ENCODE measurements at regions not wholly inside any gene's neighbourhood (a gene's known extent, or its start where the extent isn't known, plus 50 kb on each side); places are given as distances from the start of the nearest gene placed in this dataset.

- TF ChIP-seq, protein P1, sequence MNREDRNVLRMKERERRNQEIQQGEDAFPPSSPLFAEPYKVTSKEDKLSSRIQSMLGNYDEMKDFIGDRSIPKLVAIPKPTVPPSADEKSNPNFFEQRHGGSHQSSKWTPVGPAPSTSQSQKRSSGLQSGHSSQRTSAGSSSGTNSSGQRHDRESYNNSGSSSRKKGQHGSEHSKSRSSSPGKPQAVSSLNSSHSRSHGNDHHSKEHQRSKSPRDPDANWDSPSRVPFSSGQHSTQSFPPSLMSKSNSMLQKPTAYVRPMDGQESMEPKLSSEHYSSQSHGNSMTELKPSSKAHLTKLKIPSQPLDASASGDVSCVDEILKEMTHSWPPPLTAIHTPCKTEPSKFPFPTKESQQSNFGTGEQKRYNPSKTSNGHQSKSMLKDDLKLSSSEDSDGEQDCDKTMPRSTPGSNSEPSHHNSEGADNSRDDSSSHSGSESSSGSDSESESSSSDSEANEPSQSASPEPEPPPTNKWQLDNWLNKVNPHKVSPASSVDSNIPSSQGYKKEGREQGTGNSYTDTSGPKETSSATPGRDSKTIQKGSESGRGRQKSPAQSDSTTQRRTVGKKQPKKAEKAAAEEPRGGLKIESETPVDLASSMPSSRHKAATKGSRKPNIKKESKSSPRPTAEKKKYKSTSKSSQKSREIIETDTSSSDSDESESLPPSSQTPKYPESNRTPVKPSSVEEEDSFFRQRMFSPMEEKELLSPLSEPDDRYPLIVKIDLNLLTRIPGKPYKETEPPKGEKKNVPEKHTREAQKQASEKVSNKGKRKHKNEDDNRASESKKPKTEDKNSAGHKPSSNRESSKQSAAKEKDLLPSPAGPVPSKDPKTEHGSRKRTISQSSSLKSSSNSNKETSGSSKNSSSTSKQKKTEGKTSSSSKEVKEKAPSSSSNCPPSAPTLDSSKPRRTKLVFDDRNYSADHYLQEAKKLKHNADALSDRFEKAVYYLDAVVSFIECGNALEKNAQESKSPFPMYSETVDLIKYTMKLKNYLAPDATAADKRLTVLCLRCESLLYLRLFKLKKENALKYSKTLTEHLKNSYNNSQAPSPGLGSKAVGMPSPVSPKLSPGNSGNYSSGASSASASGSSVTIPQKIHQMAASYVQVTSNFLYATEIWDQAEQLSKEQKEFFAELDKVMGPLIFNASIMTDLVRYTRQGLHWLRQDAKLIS (CRISPR knock-in tag; IDR thresholded peaks at IDR 0.05), result no peak
- TF ChIP-seq PBX2 (CRISPR knock-in tag; IDR thresholded peaks at IDR 0.05), result no peak
- TF ChIP-seq ZBTB1 (CRISPR knock-in tag; IDR thresholded peaks at IDR 0.05; ENCODE audit: borderline replicate concordance), result no peak
These were observed 466.9 kb downstream of the BRD1 start (continued) for GRCh38 chr22:49360746-49361145.

- intact Hi-C loops (cut with micrococcal nuclease; ENCODE audit: unreplicated experiment) (no loop called here), in situ Hi-C loops (cut with HindIII; ENCODE audit: extremely low pct_ligation_motif_present, low pct_unique_long_range_greater_than_20kb) (no loop called here)
- Histone ChIP-seq H3K36me3 (replicated peaks in 1 of 2; ENCODE audit: control insufficient read depth in 1 of 2, insufficient read depth in 2 of 2, low read length in 2 of 2) (no peaks in the 10 kb centered on the region), H3K9ac (ENCODE audit: insufficient read depth, low read depth, low read length) (no peak overlapping the region), H3K79me2 (ENCODE audit: insufficient read depth, low read length) (no peaks in the 10 kb centered on the region), H3K27ac (ENCODE audit: extremely low read length, insufficient read depth, low read length) (no peak overlapping the region), H3K4me2 (ENCODE audit: low read depth, low read length) (no peak overlapping the region), H4K20me1 (ENCODE audit: insufficient read depth, low read length) (no peaks in the 10 kb centered on the region), H3K27me3 (ENCODE audit: control insufficient read depth in 1 of 2, insufficient read depth in 2 of 2, low read length in 2 of 2) (peaks cover 0 to 43% of the 10 kb centered on the region in 2 experiments), H3K9me3 (ENCODE audit: low read length) (peaks cover 8% of the 10 kb centered on the region), H2AFZ (ENCODE audit: low read length) (no peak overlapping the region), H3K4me3 (replicated peaks in 1 of 3; ENCODE audit: insufficient read depth in 1 of 3, low read depth in 2 of 3, low read length in 3 of 3) (no peak overlapping the region), H3K4me1 (ENCODE audit: insufficient read depth, low read length) (no peaks in the 10 kb centered on the region)
- FAIRE-seq (no peak), DNase-seq (ENCODE audit: low spot score) (no peak), ATAC-seq (no peak)
- CTCF ChIA-PET (ENCODE audit: low intra/inter-chr PET ratio, low total read pairs), result no interaction called here
- POLR2A ChIA-PET, result no interaction called here
- 30% methylated on average over 7 of the region's 8 CpGs for WGBS (ENCODE audit: low lambda C conversion rate)
- BruUV-seq (replicated peaks), result no TSS peak
- no peak for TF ChIP-seq HNRNPL (IDR thresholded peaks at IDR 0.05; ENCODE audit: low read depth, low read length)
These were observed 468.6 kb downstream of the BRD1 start for GRCh38 chr22:49359076-49359475.

All from HepG2 (cell line).